Mammary epithelial cell (primary cell): ENCODE measurements at regions not wholly inside any gene's neighbourhood (a gene's known extent, or its start where the extent isn't known, plus 50 kb on each side); places are given as distances from the start of the nearest gene placed in this dataset.

Experiments used
- EZH2 ChIP-seq: IDR thresholded peaks from 2 replicates; pipeline ENCODE4 v1.6.1; 2012; ENCODE audit warnings: low read length, inconsistent platforms, borderline replicate concordance
- TF ChIP-seq, protein P1 (sequence below), 2 donors: IDR thresholded peaks in 1 of 2; conservative IDR thresholded peaks in 1 of 2; 2 replicates each; pipeline ENCODE4 v1.5.1; 2011 to 2012; ENCODE audit warnings: inconsistent platforms in 2 of 2, low read length in 2 of 2, mild to moderate bottlenecking in 2 of 2, control low read depth in 1 of 2, low read depth in 1 of 2; ENCODE audit not compliant: insufficient read depth in 1 of 2; ENCODE audit errors: extremely low read depth in 1 of 2

DNA sequence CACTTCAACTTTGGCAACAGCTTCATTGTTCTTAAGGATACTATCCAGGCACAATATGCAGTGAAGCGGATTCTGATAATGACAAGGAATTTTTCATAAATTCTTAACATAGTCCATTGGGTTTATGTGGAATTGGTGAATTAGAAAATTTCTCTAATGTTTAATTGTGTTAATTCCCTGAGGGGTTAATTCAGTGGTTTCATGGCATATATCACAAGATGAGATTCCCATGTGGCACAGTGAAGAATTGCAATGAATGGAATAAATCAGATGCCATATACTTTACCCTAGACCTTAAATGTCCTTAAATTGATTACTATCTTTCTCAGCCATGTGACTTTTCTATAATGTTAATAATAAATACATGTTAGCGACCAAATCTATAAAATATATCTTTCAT is 1244.1 kb downstream of the ROBO2 start:
- TF ChIP-seq, protein P1, sequence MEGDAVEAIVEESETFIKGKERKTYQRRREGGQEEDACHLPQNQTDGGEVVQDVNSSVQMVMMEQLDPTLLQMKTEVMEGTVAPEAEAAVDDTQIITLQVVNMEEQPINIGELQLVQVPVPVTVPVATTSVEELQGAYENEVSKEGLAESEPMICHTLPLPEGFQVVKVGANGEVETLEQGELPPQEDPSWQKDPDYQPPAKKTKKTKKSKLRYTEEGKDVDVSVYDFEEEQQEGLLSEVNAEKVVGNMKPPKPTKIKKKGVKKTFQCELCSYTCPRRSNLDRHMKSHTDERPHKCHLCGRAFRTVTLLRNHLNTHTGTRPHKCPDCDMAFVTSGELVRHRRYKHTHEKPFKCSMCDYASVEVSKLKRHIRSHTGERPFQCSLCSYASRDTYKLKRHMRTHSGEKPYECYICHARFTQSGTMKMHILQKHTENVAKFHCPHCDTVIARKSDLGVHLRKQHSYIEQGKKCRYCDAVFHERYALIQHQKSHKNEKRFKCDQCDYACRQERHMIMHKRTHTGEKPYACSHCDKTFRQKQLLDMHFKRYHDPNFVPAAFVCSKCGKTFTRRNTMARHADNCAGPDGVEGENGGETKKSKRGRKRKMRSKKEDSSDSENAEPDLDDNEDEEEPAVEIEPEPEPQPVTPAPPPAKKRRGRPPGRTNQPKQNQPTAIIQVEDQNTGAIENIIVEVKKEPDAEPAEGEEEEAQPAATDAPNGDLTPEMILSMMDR (conservative IDR thresholded peaks at IDR 0.05 in 1 of 2, IDR thresholded peaks at IDR 0.05 in 1 of 2; ENCODE audit: extremely low read depth in 1 of 2, insufficient read depth in 1 of 2, low read depth in 1 of 2, low read length in 2 of 2): no peak
- TF ChIP-seq EZH2: no peak
